ENCODE measurements at regions not wholly inside any gene's neighbourhood (a gene's known extent, or its start where the extent isn't known, plus 50 kb on each side); places are given as distances from the start of the nearest gene placed in this dataset.

- no peak for ATAC-seq (ENCODE audit: low read depth)
- DNase-seq (ENCODE audit: low spot score): no peak
- Histone ChIP-seq H3K36me3 (ENCODE audit: low read depth) (peaks cover 16% of the 10 kb centered on the region), H3K27ac (ENCODE audit: poor library complexity, severe bottlenecking) (no peak overlapping the region), H3K9me3 (ENCODE audit: severe bottlenecking) (no peaks in the 10 kb centered on the region), H3K4me1 (ENCODE audit: insufficient read depth, poor library complexity, severe bottlenecking) (peaks cover 37% of the 10 kb centered on the region), H3K4me3 (ENCODE audit: severe bottlenecking) (no peak overlapping the region), H3K27me3 (ENCODE audit: insufficient read depth, poor library complexity, severe bottlenecking) (no peaks in the 10 kb centered on the region)
- TF ChIP-seq CTCF (IDR thresholded peaks at IDR 0.05; ENCODE audit: poor library complexity, severe bottlenecking): no peak
Observed at GRCh38 chr17:77456271-77456950, 315.6 kb downstream of the SEC14L1 start.

GRCh38 chr17:77456951-77457548 is 316.3 kb downstream of the SEC14L1 start:
- Histone ChIP-seq H3K27ac (ENCODE audit: poor library complexity, severe bottlenecking) (no peak overlapping the region), H3K4me3 (ENCODE audit: severe bottlenecking) (no peak overlapping the region), H3K9me3 (ENCODE audit: severe bottlenecking) (no peaks in the 10 kb centered on the region), H3K36me3 (ENCODE audit: low read depth) (peaks cover 16% of the 10 kb centered on the region), H3K4me1 (ENCODE audit: insufficient read depth, poor library complexity, severe bottlenecking) (peaks cover 31% of the 10 kb centered on the region), H3K27me3 (ENCODE audit: insufficient read depth, poor library complexity, severe bottlenecking) (no peaks in the 10 kb centered on the region)
- ATAC-seq (ENCODE audit: low read depth) (no peak), DNase-seq (ENCODE audit: low spot score) (no peak)
- no peak for TF ChIP-seq CTCF (IDR thresholded peaks at IDR 0.05; ENCODE audit: poor library complexity, severe bottlenecking)

GRCh38 chr17:77457572-77458201 is 316.9 kb downstream of the SEC14L1 start:
- H3K27ac ChIP-seq (ENCODE audit: poor library complexity, severe bottlenecking): no peak overlapping the region
- H3K4me3 ChIP-seq (ENCODE audit: severe bottlenecking): no peak overlapping the region
- peaks cover 13% of the 10 kb centered on the region for H3K36me3 ChIP-seq (ENCODE audit: low read depth)
- H3K27me3 ChIP-seq (ENCODE audit: insufficient read depth, poor library complexity, severe bottlenecking): no peaks in the 10 kb centered on the region
- ATAC-seq (ENCODE audit: low read depth): no peak
- TF ChIP-seq CTCF (IDR thresholded peaks at IDR 0.05; ENCODE audit: poor library complexity, severe bottlenecking): no peak
- peaks cover 24% of the 10 kb centered on the region for H3K4me1 ChIP-seq (ENCODE audit: insufficient read depth, poor library complexity, severe bottlenecking)
- H3K9me3 ChIP-seq (ENCODE audit: severe bottlenecking): no peaks in the 10 kb centered on the region
- DNase-seq (ENCODE audit: low spot score): no peak

GRCh38 chr17:77458202-77459017 is 317.6 kb downstream of the SEC14L1 start:
- H3K27ac ChIP-seq (ENCODE audit: poor library complexity, severe bottlenecking): no peak overlapping the region
- peaks cover 17% of the 10 kb centered on the region for H3K4me1 ChIP-seq (ENCODE audit: insufficient read depth, poor library complexity, severe bottlenecking)

More at GRCh38 chr17:77458202-77459017, 317.6 kb downstream of the SEC14L1 start:
- H3K36me3 ChIP-seq (ENCODE audit: low read depth): peaks cover 12% of the 10 kb centered on the region
- DNase-seq (ENCODE audit: low spot score) (no peak), ATAC-seq (ENCODE audit: low read depth) (no peak)
- no peak for TF ChIP-seq CTCF (IDR thresholded peaks at IDR 0.05; ENCODE audit: poor library complexity, severe bottlenecking)
- no peaks in the 10 kb centered on the region for H3K9me3 ChIP-seq (ENCODE audit: severe bottlenecking)
- no peak overlapping the region for H3K4me3 ChIP-seq (ENCODE audit: severe bottlenecking)
- no peaks in the 10 kb centered on the region for H3K27me3 ChIP-seq (ENCODE audit: insufficient read depth, poor library complexity, severe bottlenecking)

All from RWPE2 (cell line).